ENCODE measurements at regions not wholly inside any gene's neighbourhood (a gene's known extent, or its start where the extent isn't known, plus 50 kb on each side); places are given as distances from the start of the nearest gene placed in this dataset.

DNA sequence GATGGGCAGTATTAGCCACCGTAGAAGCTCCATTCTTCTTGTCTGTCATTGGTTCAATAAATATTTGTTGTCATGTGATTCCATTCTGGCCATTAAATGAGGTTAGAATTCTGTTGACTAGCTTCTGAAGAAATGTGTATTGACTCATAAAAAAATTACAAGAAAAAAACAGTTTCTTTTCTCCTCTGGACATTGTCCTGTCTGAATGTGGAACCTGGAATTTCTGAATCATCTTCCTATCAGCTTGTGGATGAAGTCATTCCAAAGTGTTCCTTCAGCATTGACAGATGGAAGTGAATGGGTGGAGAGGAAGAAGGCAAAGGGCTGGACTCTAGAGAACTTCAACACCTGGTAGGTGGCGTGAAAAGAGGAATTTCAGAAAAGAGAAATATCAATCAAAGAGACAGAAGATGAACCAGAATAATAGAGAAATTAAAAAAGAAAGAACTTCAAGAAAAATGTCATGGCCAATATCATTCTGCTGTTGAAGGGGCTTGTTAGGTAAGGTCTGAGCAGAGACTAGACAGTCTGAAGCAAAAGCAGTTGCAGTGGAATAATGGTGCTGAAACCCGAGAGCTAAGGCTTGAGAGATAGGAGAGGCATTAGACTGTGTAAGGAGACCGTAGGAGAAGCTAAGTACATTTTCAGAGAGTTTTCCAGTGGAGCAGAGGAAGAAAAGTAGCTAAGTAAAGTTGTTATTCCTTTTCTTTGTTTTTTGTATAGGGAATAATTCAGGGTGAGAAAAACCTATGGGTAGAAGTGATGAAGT is 806.6 kb downstream of the SQOR start:
- H3K4me3 ChIP-seq (ENCODE audit: insufficient read depth, low read length, poor library complexity, severe bottlenecking) = no peak overlapping the region
- H3K9ac ChIP-seq (ENCODE audit: low read length) = no peak overlapping the region
- H2AFZ ChIP-seq (ENCODE audit: low read depth, low read length, severe bottlenecking) = no peak overlapping the region
- no peaks in the 10 kb centered on the region for H3K79me2 ChIP-seq (ENCODE audit: insufficient read depth, low read length)
- H3K36me3 ChIP-seq (ENCODE audit: low read length) = no peaks in the 10 kb centered on the region
- no peaks in the 10 kb centered on the region for H3K9me2 ChIP-seq (replicated peaks; ENCODE audit: insufficient read depth, low read length)
- H3F3A ChIP-seq (ENCODE audit: insufficient read depth) = no peaks in the 10 kb centered on the region
- H3K27ac ChIP-seq (ENCODE audit: low read depth, low read length) = no peak overlapping the region
- H3K4me2 ChIP-seq (ENCODE audit: low read depth, low read length, poor library complexity, severe bottlenecking) = no peak overlapping the region
- TF ChIP-seq EZH2phosphoT487 (conservative IDR thresholded peaks at IDR 0.05; ENCODE audit: low read length) = no peak
- TF ChIP-seq, protein P1, sequence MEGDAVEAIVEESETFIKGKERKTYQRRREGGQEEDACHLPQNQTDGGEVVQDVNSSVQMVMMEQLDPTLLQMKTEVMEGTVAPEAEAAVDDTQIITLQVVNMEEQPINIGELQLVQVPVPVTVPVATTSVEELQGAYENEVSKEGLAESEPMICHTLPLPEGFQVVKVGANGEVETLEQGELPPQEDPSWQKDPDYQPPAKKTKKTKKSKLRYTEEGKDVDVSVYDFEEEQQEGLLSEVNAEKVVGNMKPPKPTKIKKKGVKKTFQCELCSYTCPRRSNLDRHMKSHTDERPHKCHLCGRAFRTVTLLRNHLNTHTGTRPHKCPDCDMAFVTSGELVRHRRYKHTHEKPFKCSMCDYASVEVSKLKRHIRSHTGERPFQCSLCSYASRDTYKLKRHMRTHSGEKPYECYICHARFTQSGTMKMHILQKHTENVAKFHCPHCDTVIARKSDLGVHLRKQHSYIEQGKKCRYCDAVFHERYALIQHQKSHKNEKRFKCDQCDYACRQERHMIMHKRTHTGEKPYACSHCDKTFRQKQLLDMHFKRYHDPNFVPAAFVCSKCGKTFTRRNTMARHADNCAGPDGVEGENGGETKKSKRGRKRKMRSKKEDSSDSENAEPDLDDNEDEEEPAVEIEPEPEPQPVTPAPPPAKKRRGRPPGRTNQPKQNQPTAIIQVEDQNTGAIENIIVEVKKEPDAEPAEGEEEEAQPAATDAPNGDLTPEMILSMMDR (IDR thresholded peaks at IDR 0.05; ENCODE audit: insufficient read depth, low read length, poor library complexity, severe bottlenecking) = no peak
- no peaks in the 10 kb centered on the region for H3K9me3 ChIP-seq (ENCODE audit: insufficient read depth, low read length)
- no peaks in the 10 kb centered on the region for H3K27me3 ChIP-seq (ENCODE audit: low read length)
- no peaks in the 10 kb centered on the region for H4K20me1 ChIP-seq (ENCODE audit: low read depth, low read length)

DNA sequence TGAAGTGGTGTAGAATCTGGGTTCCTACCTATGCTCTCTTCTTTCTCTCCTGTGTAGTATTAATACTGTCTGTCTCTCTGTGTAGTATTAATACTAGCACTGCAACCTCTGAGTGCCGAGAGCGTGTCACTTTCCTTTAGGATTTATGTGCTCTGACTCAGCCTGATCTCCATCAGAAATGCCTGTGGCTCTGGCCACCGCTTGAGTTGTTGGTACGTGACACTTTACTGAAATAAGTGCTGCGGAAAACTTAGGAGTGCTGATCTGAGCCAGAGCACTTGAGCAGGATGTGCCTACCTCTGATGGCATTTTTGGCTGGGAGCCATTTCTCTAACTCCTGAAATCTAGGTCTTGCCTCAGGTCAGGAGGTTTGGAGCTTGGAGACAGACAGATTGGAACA is 807.4 kb downstream of the SQOR start:
- H3K4me3 ChIP-seq (ENCODE audit: insufficient read depth, low read length, poor library complexity, severe bottlenecking) = no peak overlapping the region
- H2AFZ ChIP-seq (ENCODE audit: low read depth, low read length, severe bottlenecking) = no peak overlapping the region
- no peak overlapping the region for H3K4me2 ChIP-seq (ENCODE audit: low read depth, low read length, poor library complexity, severe bottlenecking)
- H3F3A ChIP-seq (ENCODE audit: insufficient read depth) = no peaks in the 10 kb centered on the region
- no peak overlapping the region for H3K27ac ChIP-seq (ENCODE audit: low read depth, low read length)
- no peaks in the 10 kb centered on the region for H3K9me3 ChIP-seq (ENCODE audit: insufficient read depth, low read length)
- no peak overlapping the region for H3K9ac ChIP-seq (ENCODE audit: low read length)
- H4K20me1 ChIP-seq (ENCODE audit: low read depth, low read length) = no peaks in the 10 kb centered on the region
- H3K27me3 ChIP-seq (ENCODE audit: low read length) = no peaks in the 10 kb centered on the region
- TF ChIP-seq, protein P1 (IDR thresholded peaks at IDR 0.05; ENCODE audit: insufficient read depth, low read length, poor library complexity, severe bottlenecking) = no peak
- no peak for TF ChIP-seq EZH2phosphoT487 (conservative IDR thresholded peaks at IDR 0.05; ENCODE audit: low read length)
- H3K79me2 ChIP-seq (ENCODE audit: insufficient read depth, low read length) = no peaks in the 10 kb centered on the region
- H3K9me2 ChIP-seq (replicated peaks; ENCODE audit: insufficient read depth, low read length) = no peaks in the 10 kb centered on the region
- H3K36me3 ChIP-seq (ENCODE audit: low read length) = no peaks in the 10 kb centered on the region

DNA sequence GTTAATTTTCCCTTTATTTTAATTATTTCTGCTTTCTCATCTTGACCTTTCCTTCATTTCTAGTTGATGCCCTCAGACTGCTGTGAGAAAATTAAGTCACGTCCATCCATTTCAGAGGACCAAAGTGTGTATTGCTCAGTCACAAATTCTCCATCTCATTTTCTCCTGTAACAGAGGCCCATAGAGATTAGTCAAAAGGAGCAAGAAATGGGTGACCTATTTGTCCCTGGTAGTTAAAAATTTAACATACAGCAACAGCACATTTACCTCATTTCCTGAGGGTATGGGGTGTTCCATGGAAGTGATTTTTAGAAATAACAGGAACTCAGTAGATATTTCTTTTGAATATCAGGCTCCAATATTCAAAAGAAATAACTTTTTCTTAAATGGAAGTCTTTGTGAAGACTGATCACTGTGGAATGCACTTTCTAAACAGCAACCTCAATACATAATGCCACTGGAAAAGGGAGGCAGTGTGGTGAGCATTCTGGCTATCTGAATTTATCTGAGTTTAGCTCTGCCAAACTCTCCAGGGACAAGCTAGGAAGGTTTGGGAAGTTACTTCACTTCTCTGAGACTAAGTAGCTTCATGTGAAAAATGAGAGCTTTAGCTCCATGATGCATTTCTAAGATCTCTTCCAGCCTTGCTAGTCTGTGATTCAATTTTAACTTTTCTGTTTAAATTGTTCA is 808.2 kb downstream of the SQOR start:
- no peaks in the 10 kb centered on the region for H3K36me3 ChIP-seq (ENCODE audit: low read length)
- H3K79me2 ChIP-seq (ENCODE audit: insufficient read depth, low read length) = no peaks in the 10 kb centered on the region
- H3K27ac ChIP-seq (ENCODE audit: low read depth, low read length) = no peak overlapping the region
- no peak overlapping the region for H3K4me3 ChIP-seq (ENCODE audit: insufficient read depth, low read length, poor library complexity, severe bottlenecking)
- TF ChIP-seq, protein P1 (IDR thresholded peaks at IDR 0.05; ENCODE audit: insufficient read depth, low read length, poor library complexity, severe bottlenecking) = no peak
- no peak for TF ChIP-seq EZH2phosphoT487 (conservative IDR thresholded peaks at IDR 0.05; ENCODE audit: low read length)
- H3F3A ChIP-seq (ENCODE audit: insufficient read depth) = no peaks in the 10 kb centered on the region
- no peaks in the 10 kb centered on the region for H4K20me1 ChIP-seq (ENCODE audit: low read depth, low read length)
- H3K9ac ChIP-seq (ENCODE audit: low read length) = no peak overlapping the region
- no peak overlapping the region for H3K4me2 ChIP-seq (ENCODE audit: low read depth, low read length, poor library complexity, severe bottlenecking)
- no peak overlapping the region for H2AFZ ChIP-seq (ENCODE audit: low read depth, low read length, severe bottlenecking)
- no peaks in the 10 kb centered on the region for H3K27me3 ChIP-seq (ENCODE audit: low read length)
- no peaks in the 10 kb centered on the region for H3K9me3 ChIP-seq (ENCODE audit: insufficient read depth, low read length)
- no peaks in the 10 kb centered on the region for H3K9me2 ChIP-seq (replicated peaks; ENCODE audit: insufficient read depth, low read length)

All from SU-DHL-6 (cell line).